ENCODE measurements at regions not wholly inside any gene's neighbourhood (a gene's known extent, or its start where the extent isn't known, plus 50 kb on each side); places are given as distances from the start of the nearest gene placed in this dataset.

DNA sequence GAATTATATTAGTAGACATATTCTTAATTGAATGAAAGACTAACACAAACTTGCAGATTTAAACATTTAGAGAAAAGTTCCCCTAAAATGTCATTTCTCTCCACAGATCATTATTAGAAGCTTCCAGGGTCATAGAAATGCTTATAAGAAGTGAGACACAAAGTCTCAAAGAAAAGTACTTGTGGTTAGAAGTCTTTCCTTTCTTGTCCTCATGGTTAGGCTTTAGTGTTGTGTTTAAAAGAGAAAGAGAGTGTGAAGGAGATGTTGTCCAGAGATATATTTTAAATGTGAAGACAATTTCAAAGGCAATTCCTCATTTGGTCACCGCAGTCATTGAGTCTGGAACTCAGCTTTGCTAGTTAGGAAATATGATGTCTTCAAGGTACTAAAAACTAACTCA lies 230.4 kb upstream of the ARPP21 start:
- no peak overlapping the region for H3K27ac ChIP-seq
- no peaks in the 10 kb centered on the region for H3K27me3 ChIP-seq
- H3K4me3 ChIP-seq, result no peak overlapping the region
- DNase-seq, result no peak
- H3K36me3 ChIP-seq, result no peaks in the 10 kb centered on the region
- ATAC-seq, result no peak
- no peaks in the 10 kb centered on the region for H3K4me1 ChIP-seq
- H3K9me3 ChIP-seq, result no peaks in the 10 kb centered on the region
- intact Hi-C loops (cut with DNase I), result no loop called here
- TF ChIP-seq, protein P1, sequence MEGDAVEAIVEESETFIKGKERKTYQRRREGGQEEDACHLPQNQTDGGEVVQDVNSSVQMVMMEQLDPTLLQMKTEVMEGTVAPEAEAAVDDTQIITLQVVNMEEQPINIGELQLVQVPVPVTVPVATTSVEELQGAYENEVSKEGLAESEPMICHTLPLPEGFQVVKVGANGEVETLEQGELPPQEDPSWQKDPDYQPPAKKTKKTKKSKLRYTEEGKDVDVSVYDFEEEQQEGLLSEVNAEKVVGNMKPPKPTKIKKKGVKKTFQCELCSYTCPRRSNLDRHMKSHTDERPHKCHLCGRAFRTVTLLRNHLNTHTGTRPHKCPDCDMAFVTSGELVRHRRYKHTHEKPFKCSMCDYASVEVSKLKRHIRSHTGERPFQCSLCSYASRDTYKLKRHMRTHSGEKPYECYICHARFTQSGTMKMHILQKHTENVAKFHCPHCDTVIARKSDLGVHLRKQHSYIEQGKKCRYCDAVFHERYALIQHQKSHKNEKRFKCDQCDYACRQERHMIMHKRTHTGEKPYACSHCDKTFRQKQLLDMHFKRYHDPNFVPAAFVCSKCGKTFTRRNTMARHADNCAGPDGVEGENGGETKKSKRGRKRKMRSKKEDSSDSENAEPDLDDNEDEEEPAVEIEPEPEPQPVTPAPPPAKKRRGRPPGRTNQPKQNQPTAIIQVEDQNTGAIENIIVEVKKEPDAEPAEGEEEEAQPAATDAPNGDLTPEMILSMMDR (IDR thresholded peaks at IDR 0.05), result no peak

DNA sequence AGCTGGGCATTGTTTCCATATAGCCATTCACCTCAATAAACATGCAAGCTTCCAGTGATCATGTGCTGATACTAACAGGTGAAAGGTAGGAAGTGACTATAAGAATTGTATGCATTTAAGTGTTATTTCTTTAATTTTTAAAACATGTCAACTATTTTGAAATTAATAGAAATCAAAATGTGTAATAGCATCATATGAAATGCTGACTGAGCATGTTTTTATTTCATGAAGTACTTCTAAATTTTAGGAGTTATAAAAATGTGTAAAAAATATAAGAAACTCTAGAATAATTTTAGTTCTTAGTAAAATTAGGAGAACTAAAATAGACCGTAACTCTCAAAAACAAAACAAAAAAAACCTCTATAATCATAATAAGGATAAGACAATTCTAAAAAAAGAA lies 229.3 kb upstream of the ARPP21 start:
- no peak overlapping the region for H3K4me3 ChIP-seq
- ATAC-seq (no peak), DNase-seq (no peak)
- no peaks in the 10 kb centered on the region for H3K9me3 ChIP-seq
- no peaks in the 10 kb centered on the region for H3K36me3 ChIP-seq
- H3K27me3 ChIP-seq, result no peaks in the 10 kb centered on the region
- TF ChIP-seq, protein P1 (IDR thresholded peaks at IDR 0.05), result no peak
- no peak overlapping the region for H3K27ac ChIP-seq
- intact Hi-C loops (cut with DNase I), result no loop called here
- no peaks in the 10 kb centered on the region for H3K4me1 ChIP-seq

DNA sequence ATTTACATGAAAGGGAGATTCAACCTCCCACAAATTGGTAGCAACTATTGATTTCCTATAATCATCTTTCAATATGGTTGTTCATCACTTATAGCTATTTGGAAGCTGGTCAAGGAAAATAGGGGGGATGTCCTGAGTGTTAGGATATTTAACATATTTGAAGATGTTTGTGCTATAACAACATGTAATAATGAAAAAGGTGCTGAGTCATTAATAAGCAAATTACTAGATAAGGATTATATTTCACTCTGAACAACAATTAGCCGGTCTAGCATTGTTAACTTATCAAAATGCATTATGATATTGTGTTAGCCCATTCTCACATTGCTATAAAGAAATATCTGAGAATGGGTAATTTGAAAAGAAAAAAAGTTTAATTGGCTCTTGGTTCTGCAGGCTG lies 225.8 kb upstream of the ARPP21 start:
- TF ChIP-seq, protein P1 (IDR thresholded peaks at IDR 0.05), result no peak
- Histone ChIP-seq H3K27ac (no peak overlapping the region), H3K4me1 (no peaks in the 10 kb centered on the region), H3K36me3 (no peaks in the 10 kb centered on the region), H3K9me3 (no peaks in the 10 kb centered on the region), H3K27me3 (no peaks in the 10 kb centered on the region), H3K4me3 (no peak overlapping the region)
- intact Hi-C loops (cut with DNase I), result no loop called here
- ATAC-seq, result no peak
- DNase-seq, result no peak

DNA sequence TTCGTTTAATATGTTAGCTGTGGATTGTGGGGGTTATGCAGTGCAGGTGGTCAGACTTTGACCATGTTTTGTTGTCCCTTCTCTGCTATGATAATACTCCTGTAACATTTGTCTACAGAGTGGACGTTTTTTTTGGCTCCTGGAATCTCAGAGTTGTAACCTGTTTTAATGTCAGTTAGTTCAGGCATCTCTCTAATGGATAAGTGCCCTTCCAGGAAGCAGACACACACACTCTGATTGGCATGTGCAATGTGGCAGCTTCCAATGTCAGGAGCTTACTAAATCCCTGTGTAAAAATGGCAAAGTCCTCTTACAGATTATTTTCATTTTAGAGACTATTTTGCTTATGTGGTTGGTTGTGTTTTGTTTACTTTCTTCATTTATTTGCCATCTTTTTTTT lies 222.2 kb upstream of the ARPP21 start:
- no peak overlapping the region for H3K4me3 ChIP-seq
- DNase-seq (no peak), ATAC-seq (no peak)
- H3K27me3 ChIP-seq, result no peaks in the 10 kb centered on the region
- TF ChIP-seq, protein P1 (IDR thresholded peaks at IDR 0.05), result no peak
- H3K9me3 ChIP-seq, result no peaks in the 10 kb centered on the region
- no peaks in the 10 kb centered on the region for H3K4me1 ChIP-seq
- H3K27ac ChIP-seq, result no peak overlapping the region
- intact Hi-C loops (cut with DNase I), result no loop called here
- no peaks in the 10 kb centered on the region for H3K36me3 ChIP-seq

DNA sequence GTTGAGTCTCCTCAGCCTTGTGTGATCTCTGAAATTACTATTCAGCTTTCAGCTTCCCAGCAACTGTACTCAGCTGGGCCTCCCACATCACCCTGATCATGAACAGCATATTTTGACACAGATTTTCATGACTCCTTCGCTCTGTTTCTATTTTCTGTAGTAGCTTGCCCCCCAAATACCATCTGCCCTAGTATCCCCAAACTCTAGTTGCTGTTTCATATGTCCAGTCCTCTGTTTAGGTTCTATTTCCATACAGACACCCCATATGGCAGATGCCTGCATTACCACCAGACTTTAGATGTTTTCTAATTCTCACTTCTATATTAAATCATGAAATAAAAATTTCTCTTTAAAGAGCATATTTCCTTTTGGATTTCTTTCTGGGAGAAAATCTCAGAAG lies 217.2 kb upstream of the ARPP21 start:
- Histone ChIP-seq H3K27me3 (no peaks in the 10 kb centered on the region), H3K36me3 (no peaks in the 10 kb centered on the region), H3K4me3 (no peak overlapping the region), H3K4me1 (no peaks in the 10 kb centered on the region), H3K27ac (no peak overlapping the region), H3K9me3 (no peaks in the 10 kb centered on the region)
- ATAC-seq, result no peak
- TF ChIP-seq, protein P1 (IDR thresholded peaks at IDR 0.05), result no peak
- intact Hi-C loops (cut with DNase I), result no loop called here
- no peak for DNase-seq

All from left lung (tissue), 4 donors.